Activated CD4-positive, CD25-positive, alpha-beta regulatory T cell treated with anti-CD3 and anti-CD28 coated beads, Interleukin-2, amount 50 U/mL, for 16 hours (primary cell): ENCODE measurements at regions not wholly inside any gene's neighbourhood (a gene's known extent, or its start where the extent isn't known, plus 50 kb on each side); places are given as distances from the start of the nearest gene placed in this dataset.

Experiments used
- DNase-seq: peaks from one replicate; pipeline ENCODE4 v3.0.0-alpha.2; 2020; ENCODE audit warnings: low read depth, low spot score

- no peak for DNase-seq
These were observed 66.6 kb upstream of the TIAM1 start for GRCh38 chr21:31410499-31411131.

GRCh38 chr21:31409831-31410487 lies 65.9 kb upstream of the TIAM1 start:
- DNase-seq: no peak

- DNase-seq: no peak
These were observed 64.4 kb upstream of the TIAM1 start for GRCh38 chr21:31408301-31409088.

- no peak for DNase-seq
These were observed 62.4 kb upstream of the TIAM1 start for GRCh38 chr21:31406510-31406909.

- DNase-seq: no peak
These were observed 61.5 kb upstream of the TIAM1 start for GRCh38 chr21:31405604-31406003.

GRCh38 chr21:31403596-31404333 lies 59.7 kb upstream of the TIAM1 start:
- DNase-seq: no peak

- DNase-seq: no peak
These were observed 55.5 kb upstream of the TIAM1 start for GRCh38 chr21:31399591-31399990.

- DNase-seq: no peak
These were observed 54.5 kb upstream of the TIAM1 start for GRCh38 chr21:31398574-31398973.

GRCh38 chr21:31397939-31398338 lies 53.9 kb upstream of the TIAM1 start:
- no peak for DNase-seq

GRCh38 chr21:31397515-31397926 lies 53.5 kb upstream of the TIAM1 start:
- no peak for DNase-seq

- no peak for DNase-seq
These were observed 53.0 kb upstream of the TIAM1 start for GRCh38 chr21:31397030-31397429.

GRCh38 chr21:31396399-31396798 lies 52.3 kb upstream of the TIAM1 start:
- no peak for DNase-seq

GRCh38 chr21:31395791-31396190 lies 51.7 kb upstream of the TIAM1 start:
- no peak for DNase-seq

- DNase-seq: no peak
These were observed 51.2 kb upstream of the TIAM1 start for GRCh38 chr21:31395268-31395667.

- DNase-seq: no peak
These were observed 50.2 kb upstream of the TIAM1 start for GRCh38 chr21:31394309-31394708.
